ENCODE measurements at regions not wholly inside any gene's neighbourhood (a gene's known extent, or its start where the extent isn't known, plus 50 kb on each side); places are given as distances from the start of the nearest gene placed in this dataset.

DNA sequence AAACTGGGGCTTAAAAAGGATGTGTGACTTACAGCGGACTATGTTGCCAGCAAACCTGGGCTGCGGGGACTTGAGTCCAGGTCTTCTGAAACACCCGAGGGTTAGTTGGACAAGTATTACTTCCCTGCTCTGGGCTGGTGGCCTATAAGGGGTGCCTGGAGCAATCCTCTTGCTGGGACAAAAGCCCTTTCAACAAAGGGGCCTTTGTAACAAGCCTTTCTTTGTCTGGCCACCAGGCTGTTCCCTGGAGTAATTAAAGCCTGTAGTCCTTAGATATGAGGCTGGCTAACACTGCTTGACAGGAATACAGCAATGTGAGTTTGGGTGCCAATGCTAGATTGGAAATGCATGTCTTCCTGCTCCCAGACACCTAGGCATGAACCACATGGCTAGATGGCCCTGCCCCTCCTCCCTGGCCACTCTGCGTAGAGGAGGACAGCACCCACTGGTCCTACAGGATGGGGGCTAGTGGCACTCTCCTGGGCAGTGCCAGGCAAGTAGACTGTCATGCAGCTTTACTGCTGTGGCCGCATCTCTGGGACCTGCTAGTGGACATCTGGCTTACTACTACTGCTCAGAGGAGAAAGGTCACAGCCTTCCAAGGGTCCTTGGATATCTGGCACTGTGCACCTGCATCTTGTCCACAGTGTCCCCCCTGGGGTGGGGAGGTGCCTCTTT lies 343.1 kb downstream of the ZSWIM6 start:
- no peak for DNase-seq (ENCODE audit: low spot score in 2 of 2)

DNA sequence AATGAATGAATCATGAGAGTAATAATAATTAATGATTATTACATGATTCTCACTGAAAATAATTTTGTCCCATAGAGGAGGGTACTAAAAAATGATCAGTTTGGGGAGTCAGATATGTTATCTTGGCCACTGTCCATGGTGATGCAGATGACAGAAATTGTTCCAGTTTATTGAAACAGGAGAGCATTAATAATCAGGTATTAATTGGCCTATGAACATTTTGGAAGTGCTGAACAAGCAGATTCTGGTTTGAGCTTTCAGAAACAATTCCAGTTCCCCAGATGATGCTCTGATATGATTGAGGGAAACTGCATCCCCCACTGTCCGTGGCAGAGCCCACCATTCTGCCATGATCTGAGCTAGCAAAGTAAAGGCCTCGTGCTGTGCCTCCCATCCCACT lies 345.2 kb downstream of the ZSWIM6 start:
- no peak for DNase-seq (ENCODE audit: low spot score in 2 of 2)
- intact Hi-C loops (cut with DNase I; ENCODE audit: low total_unique reads), result no loop called here
- 84 to 86% methylated on average over 2 of the region's 2 CpGs for WGBS, 2 donors
- no peak overlapping the region for H3K4me3 ChIP-seq (ENCODE audit: low read depth, poor library complexity, severe bottlenecking)
- no peak for TF ChIP-seq POLR2A (IDR thresholded peaks at IDR 0.05)
- TF ChIP-seq, protein P1, sequence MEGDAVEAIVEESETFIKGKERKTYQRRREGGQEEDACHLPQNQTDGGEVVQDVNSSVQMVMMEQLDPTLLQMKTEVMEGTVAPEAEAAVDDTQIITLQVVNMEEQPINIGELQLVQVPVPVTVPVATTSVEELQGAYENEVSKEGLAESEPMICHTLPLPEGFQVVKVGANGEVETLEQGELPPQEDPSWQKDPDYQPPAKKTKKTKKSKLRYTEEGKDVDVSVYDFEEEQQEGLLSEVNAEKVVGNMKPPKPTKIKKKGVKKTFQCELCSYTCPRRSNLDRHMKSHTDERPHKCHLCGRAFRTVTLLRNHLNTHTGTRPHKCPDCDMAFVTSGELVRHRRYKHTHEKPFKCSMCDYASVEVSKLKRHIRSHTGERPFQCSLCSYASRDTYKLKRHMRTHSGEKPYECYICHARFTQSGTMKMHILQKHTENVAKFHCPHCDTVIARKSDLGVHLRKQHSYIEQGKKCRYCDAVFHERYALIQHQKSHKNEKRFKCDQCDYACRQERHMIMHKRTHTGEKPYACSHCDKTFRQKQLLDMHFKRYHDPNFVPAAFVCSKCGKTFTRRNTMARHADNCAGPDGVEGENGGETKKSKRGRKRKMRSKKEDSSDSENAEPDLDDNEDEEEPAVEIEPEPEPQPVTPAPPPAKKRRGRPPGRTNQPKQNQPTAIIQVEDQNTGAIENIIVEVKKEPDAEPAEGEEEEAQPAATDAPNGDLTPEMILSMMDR (IDR thresholded peaks at IDR 0.05), result no peak

More for the DNA sequence above, 343.1 kb downstream of the ZSWIM6 start:
- WGBS, 2 donors, result 77 to 96% methylated on average over 4 to 5 of the region's 5 CpGs
- no peak overlapping the region for H3K4me3 ChIP-seq (ENCODE audit: low read depth, poor library complexity, severe bottlenecking)
- intact Hi-C loops (cut with DNase I; ENCODE audit: low total_unique reads), result no loop called here
- no peak for TF ChIP-seq POLR2A (IDR thresholded peaks at IDR 0.05)
- TF ChIP-seq, protein P1 (IDR thresholded peaks at IDR 0.05), result no peak

DNA sequence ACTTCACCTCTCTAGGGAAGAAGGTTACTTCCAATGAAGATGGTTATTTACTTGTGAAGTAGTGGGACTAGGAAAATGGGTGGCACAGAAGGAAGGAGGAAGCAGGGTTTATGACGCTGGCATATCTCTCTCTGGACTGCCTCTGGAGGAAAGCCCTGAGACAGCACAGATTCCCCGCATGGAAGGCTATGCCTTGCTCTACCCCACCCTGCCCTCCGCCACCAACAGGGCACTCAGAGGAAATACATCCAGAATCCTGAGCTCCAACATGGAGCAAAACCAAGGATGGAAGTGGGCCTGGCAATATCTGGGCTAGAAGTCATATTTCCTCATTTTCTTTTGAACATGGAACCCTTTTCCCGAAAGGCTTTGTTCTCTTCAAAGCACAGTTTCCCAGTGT lies 346.9 kb downstream of the ZSWIM6 start:
- TF ChIP-seq, protein P1 (IDR thresholded peaks at IDR 0.05), result no peak
- no peak for TF ChIP-seq POLR2A (IDR thresholded peaks at IDR 0.05)
- no peak overlapping the region for H3K4me3 ChIP-seq (ENCODE audit: low read depth, poor library complexity, severe bottlenecking)
- DNase-seq (ENCODE audit: low spot score in 2 of 2), result no peak
- WGBS, 2 donors, result 95 to 96% methylated on average over 4 of the region's 4 CpGs
- intact Hi-C loops (cut with DNase I; ENCODE audit: low total_unique reads), result no loop called here

DNA sequence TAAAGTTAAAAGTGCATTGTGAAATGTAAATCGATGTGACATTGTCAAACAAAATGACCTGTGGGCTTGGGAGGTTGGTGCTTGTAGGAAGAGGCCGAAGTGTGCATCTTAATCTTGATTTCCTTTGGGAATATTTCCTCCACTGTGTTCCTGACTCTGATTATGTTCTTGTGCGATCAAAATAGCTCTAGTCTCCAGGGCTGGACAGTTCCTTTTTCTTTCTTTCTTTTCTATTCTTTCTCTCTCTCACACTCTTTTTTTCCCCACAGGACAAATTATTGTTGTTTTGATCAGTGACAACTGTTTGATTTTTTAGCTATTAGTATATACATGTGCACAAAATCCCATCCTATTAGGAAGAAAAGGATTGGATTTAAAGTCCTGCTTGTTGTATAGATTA lies 347.5 kb downstream of the ZSWIM6 start:
- intact Hi-C loops (cut with DNase I; ENCODE audit: low total_unique reads), result no loop called here
- no peak for TF ChIP-seq POLR2A (IDR thresholded peaks at IDR 0.05)
- TF ChIP-seq, protein P1 (IDR thresholded peaks at IDR 0.05), result no peak
- WGBS, 2 donors, result 51 to 71% methylated on average over 3 of the region's 3 CpGs
- no peak for DNase-seq (ENCODE audit: low spot score in 2 of 2)
- H3K4me3 ChIP-seq (ENCODE audit: low read depth, poor library complexity, severe bottlenecking), result no peak overlapping the region

DNA sequence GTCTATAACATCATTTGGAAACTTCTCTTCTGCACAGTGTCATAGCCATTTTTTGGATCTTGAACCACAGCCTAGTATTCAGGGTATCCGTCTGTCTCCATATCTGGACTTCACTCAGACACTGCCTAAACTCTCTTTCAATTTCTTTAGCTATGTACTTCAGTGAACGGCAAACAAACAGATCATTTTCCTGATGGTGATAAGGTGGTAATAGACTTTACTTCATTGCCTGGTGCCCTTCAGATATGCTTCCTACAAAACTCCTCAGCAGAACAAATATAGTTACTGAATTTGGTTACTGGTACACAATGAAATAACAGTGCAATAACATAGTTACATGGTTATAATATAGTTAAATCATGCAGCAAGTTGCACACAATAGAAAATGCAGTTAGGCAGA lies 348.2 kb downstream of the ZSWIM6 start:
- intact Hi-C loops (cut with DNase I; ENCODE audit: low total_unique reads), result no loop called here

More for the DNA sequence above, 348.2 kb downstream of the ZSWIM6 start:
- WGBS, 2 donors, result 88 to 93% methylated on average over 2 of the region's 2 CpGs
- no peak for DNase-seq (ENCODE audit: low spot score in 2 of 2)
- no peak for TF ChIP-seq POLR2A (IDR thresholded peaks at IDR 0.05)
- TF ChIP-seq, protein P1 (IDR thresholded peaks at IDR 0.05), result no peak
- no peak overlapping the region for H3K4me3 ChIP-seq (ENCODE audit: low read depth, poor library complexity, severe bottlenecking)

Measured in lower leg skin (tissue), 4 donors.